Heart left ventricle (tissue), 13 donors: ENCODE measurements at regions not wholly inside any gene's neighbourhood (a gene's known extent, or its start where the extent isn't known, plus 50 kb on each side); places are given as distances from the start of the nearest gene placed in this dataset.

Source experiments
- POLR2A ChIP-seq, 2 donors: fragments of 450-650 bp; IDR thresholded peaks; one replicate each; pipeline ENCODE4 v1.6.1; 2017; ENCODE audit warnings: antibody characterized with exemption in 2 of 2, mild to moderate bottlenecking in 2 of 2, moderate library complexity in 2 of 2
- TF ChIP-seq, protein P1 (sequence below), 12 donors: fragments of 200-600 bp; sonication (generic) in 4 of 12; IDR thresholded peaks; one replicate each; pipeline versions ENCODE4 v1.5.0 to v1.8.0; 2018 to 2022; ENCODE audit warnings: antibody characterized with exemption in 12 of 12, mild to moderate bottlenecking in 5 of 12
- donor health status: ischemic (EF 13 %, LVEDD 7.1; RV severe dilation, severe dysfunction).
- donor health status: DM: no; HTN: yes; CAD: no.
- donor health status: DM: no; HTN: no; CAD: no.
- donor health status: ischemic (EF 25% LVEDD 6.9; RV normal size, moderate dysfunction).
- donor health status: ischemic (EF 25% LVEDD 5.7; RV mildly dilated, moderate dysfunction).
- donor health status: ischemic (EF 35%, LVEDD 5.7; RV mildly dilated, moderate dysfunction).
- donor health status: nonischemic (EF 11% LVEDD 7.7; RV severe dilation, severe dysfunction).
- donor health status: DM: yes; HTN: yes; CAD: no.
- donor health status: PGD.
- donor health status: ischemic (EF 29% LVEDD 5.4; RV normal size, mild dysfunction).
- donor health status: nonischemic (EF 23%, LVEDD 6.1; RV moderate dilation, normal function).

DNA sequence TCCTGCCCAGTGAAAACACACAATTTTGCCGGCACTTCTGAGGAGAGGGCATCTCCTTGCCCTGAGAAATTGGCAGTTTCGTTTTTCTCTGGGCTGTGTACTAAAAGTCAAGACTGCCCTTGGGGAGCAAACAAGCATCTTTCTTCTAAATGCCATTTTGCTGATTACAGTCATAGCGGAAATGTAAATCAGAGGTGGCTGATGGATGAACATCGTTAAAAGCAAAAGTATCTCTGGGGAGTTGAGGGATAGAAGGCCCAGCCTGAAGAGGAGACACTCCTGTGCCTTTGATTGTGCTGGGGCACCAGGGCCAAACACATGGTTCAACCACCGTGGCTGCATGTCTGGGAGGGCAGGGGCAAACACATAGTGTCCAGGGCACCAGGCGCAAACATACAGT, 49.8 kb downstream of the ABCC12 start:
- TF ChIP-seq, protein P1, sequence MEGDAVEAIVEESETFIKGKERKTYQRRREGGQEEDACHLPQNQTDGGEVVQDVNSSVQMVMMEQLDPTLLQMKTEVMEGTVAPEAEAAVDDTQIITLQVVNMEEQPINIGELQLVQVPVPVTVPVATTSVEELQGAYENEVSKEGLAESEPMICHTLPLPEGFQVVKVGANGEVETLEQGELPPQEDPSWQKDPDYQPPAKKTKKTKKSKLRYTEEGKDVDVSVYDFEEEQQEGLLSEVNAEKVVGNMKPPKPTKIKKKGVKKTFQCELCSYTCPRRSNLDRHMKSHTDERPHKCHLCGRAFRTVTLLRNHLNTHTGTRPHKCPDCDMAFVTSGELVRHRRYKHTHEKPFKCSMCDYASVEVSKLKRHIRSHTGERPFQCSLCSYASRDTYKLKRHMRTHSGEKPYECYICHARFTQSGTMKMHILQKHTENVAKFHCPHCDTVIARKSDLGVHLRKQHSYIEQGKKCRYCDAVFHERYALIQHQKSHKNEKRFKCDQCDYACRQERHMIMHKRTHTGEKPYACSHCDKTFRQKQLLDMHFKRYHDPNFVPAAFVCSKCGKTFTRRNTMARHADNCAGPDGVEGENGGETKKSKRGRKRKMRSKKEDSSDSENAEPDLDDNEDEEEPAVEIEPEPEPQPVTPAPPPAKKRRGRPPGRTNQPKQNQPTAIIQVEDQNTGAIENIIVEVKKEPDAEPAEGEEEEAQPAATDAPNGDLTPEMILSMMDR (IDR thresholded peaks at IDR 0.05) = no peak
- no peak for TF ChIP-seq POLR2A (IDR thresholded peaks at IDR 0.05)
